HG03103 (cell line): ENCODE measurements at regions not wholly inside any gene's neighbourhood (a gene's known extent, or its start where the extent isn't known, plus 50 kb on each side); places are given as distances from the start of the nearest gene placed in this dataset.
A peak's percentile ranks its signal among the peaks of the same experiment; 100 is the strongest.

Source experiments
- ATAC-seq: cut with Tn5 transposase; IDR thresholded peaks from one replicate; pipeline ENCODE4 v1.9.1; 2021; ENCODE audit warnings: low read depth; ENCODE audit not compliant: unreplicated experiment

- no peak for ATAC-seq
These were observed 368.5 kb upstream of the MAD2L1 start for GRCh38 chr4:120435179-120435578.

- ATAC-seq: no peak
These were observed 368.1 kb upstream of the MAD2L1 start for GRCh38 chr4:120434756-120435155.

- no peak for ATAC-seq
These were observed 365.7 kb upstream of the MAD2L1 start for GRCh38 chr4:120432301-120432860.

GRCh38 chr4:120431180-120431579 is 364.5 kb upstream of the MAD2L1 start:
- ATAC-seq: peak; percentile 53

- no peak for ATAC-seq
These were observed 351.5 kb upstream of the MAD2L1 start for GRCh38 chr4:120418146-120418545.

- ATAC-seq: no peak
These were observed 349.2 kb upstream of the MAD2L1 start for GRCh38 chr4:120415896-120416295.

GRCh38 chr4:120406960-120407359 is 340.3 kb upstream of the MAD2L1 start:
- ATAC-seq: no peak

GRCh38 chr4:120403296-120403695 is 336.6 kb upstream of the MAD2L1 start:
- ATAC-seq: no peak

- no peak for ATAC-seq
These were observed 333.8 kb upstream of the MAD2L1 start for GRCh38 chr4:120400441-120400840.

GRCh38 chr4:120399826-120400225 is 333.2 kb upstream of the MAD2L1 start:
- no peak for ATAC-seq

GRCh38 chr4:120395746-120396145 is 329.1 kb upstream of the MAD2L1 start:
- ATAC-seq: no peak

GRCh38 chr4:120355881-120356280 is 289.2 kb upstream of the MAD2L1 start:
- no peak for ATAC-seq

GRCh38 chr4:120354381-120354780 is 287.7 kb upstream of the MAD2L1 start:
- no peak for ATAC-seq

- no peak for ATAC-seq
These were observed 286.6 kb upstream of the MAD2L1 start for GRCh38 chr4:120353235-120353634.

- ATAC-seq: no peak
These were observed 286.1 kb upstream of the MAD2L1 start for GRCh38 chr4:120352739-120353138.

- no peak for ATAC-seq
These were observed 282.3 kb upstream of the MAD2L1 start for GRCh38 chr4:120348948-120349347.

GRCh38 chr4:120348521-120348920 is 281.9 kb upstream of the MAD2L1 start:
- ATAC-seq: no peak

GRCh38 chr4:120331486-120332370 is 265.1 kb upstream of the MAD2L1 start:
- no peak for ATAC-seq

GRCh38 chr4:120329386-120329785 is 262.7 kb upstream of the MAD2L1 start:
- no peak for ATAC-seq

- ATAC-seq: no peak
These were observed 260.6 kb upstream of the MAD2L1 start for GRCh38 chr4:120327276-120327675.

GRCh38 chr4:120319046-120319767 is 252.6 kb upstream of the MAD2L1 start:
- no peak for ATAC-seq
